SH-SY5Y (cell line): ENCODE measurements at regions not wholly inside any gene's neighbourhood (a gene's known extent, or its start where the extent isn't known, plus 50 kb on each side); places are given as distances from the start of the nearest gene placed in this dataset.

Source experiments
- GATA2 ChIP-seq: IDR thresholded peaks from 2 replicates; pipeline ENCODE4 v1.6.1; 2011; ENCODE audit warnings: mild to moderate bottlenecking, low read depth, low read length
- GATA3 ChIP-seq: IDR thresholded peaks from 2 replicates; pipeline ENCODE4 v1.6.1; 2011; ENCODE audit warnings: low read depth, mild to moderate bottlenecking, low read length, moderate library complexity

DNA sequence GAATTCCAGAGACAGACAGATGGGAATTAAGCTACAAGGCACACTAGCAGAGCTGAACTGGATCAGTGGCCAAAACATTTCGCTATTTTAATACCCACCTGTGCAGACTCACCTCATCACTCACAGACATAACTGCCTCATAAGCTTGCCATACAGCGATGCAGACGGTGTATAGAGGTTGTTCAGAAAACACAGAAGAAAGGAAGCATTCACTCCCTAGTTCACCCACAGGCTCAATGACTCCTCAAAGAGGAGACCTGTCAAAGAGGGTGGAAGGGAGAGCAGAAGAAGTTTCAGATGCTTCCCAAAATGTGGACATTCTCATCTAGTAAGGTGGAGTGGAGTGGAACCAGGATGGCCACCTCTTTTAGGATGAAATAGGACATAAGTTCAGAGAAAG lies 81.7 kb upstream of the SPHKAP start:
- TF ChIP-seq GATA2 (no peak), GATA3 (no peak)
